Mammary epithelial cell (primary cell): ENCODE measurements at regions not wholly inside any gene's neighbourhood (a gene's known extent, or its start where the extent isn't known, plus 50 kb on each side); places are given as distances from the start of the nearest gene placed in this dataset.

Experiments
- CTCF ChIP-seq, 2 donors: IDR thresholded peaks in 1 of 2; conservative IDR thresholded peaks in 1 of 2; 2 replicates each; pipeline ENCODE4 v1.5.1; 2011 to 2012; ENCODE audit warnings: inconsistent platforms in 2 of 2, low read length in 2 of 2, mild to moderate bottlenecking in 2 of 2, control low read depth in 1 of 2, low read depth in 1 of 2; ENCODE audit not compliant: insufficient read depth in 1 of 2; ENCODE audit errors: extremely low read depth in 1 of 2
- EZH2 ChIP-seq: IDR thresholded peaks from 2 replicates; pipeline ENCODE4 v1.6.1; 2012; ENCODE audit warnings: low read length, inconsistent platforms, borderline replicate concordance

- no peak for TF ChIP-seq CTCF (conservative IDR thresholded peaks at IDR 0.05 in 1 of 2, IDR thresholded peaks at IDR 0.05 in 1 of 2; ENCODE audit: extremely low read depth in 1 of 2, insufficient read depth in 1 of 2, low read depth in 1 of 2, low read length in 2 of 2)
- TF ChIP-seq EZH2: no peak
These were observed 96.5 kb downstream of the HTR1B start for GRCh38 chr6:77366798-77367197.
